Heart right ventricle (tissue), 16 donors: ENCODE measurements at regions not wholly inside any gene's neighbourhood (a gene's known extent, or its start where the extent isn't known, plus 50 kb on each side); places are given as distances from the start of the nearest gene placed in this dataset.

Experiments
- ATAC-seq, 8 donors: fragments of 200-7000 bp; cut with Tn5 transposase; one replicate each; pipeline ENCODE4 v1.9.1; 2020; ENCODE audit warnings: mild to moderate bottlenecking in 8 of 8, moderate library complexity in 8 of 8, moderate number of reproducible peaks in 1 of 8
- DNase-seq, 2 donors: peaks; one replicate each; pipeline ENCODE4 v3.0.0-alpha.2; 2020
- H3K27ac ChIP-seq, 10 donors: fragments of 200-600 bp; sonication (generic) in 2 of 10; one replicate each; pipeline versions ENCODE4 v1.5.0 to v1.8.0; 2020 to 2022; ENCODE audit warnings: mild to moderate bottlenecking in 3 of 10
- H3K27me3 ChIP-seq, 7 donors: fragments of 200-600 bp; one replicate each; pipeline ENCODE4 v1.8.0; 2021 to 2022; ENCODE audit warnings: mild to moderate bottlenecking in 2 of 7
- H3K36me3 ChIP-seq, 9 donors: fragments of 200-600 bp; sonication (generic) in 1 of 9; one replicate each; pipeline versions ENCODE4 v1.5.0 to v1.8.0; 2020 to 2022; ENCODE audit warnings: mild to moderate bottlenecking in 2 of 9
- H3K4me1 ChIP-seq, 9 donors: fragments of 200-600 bp; sonication (generic) in 1 of 9; one replicate each; pipeline versions ENCODE4 v1.5.0 to v1.8.0; 2020 to 2022; ENCODE audit warnings: mild to moderate bottlenecking in 4 of 9
- H3K4me3 ChIP-seq, 10 donors: fragments of 200-600 bp; sonication (generic) in 2 of 10; one replicate each; pipeline versions ENCODE4 v1.5.0 to v1.8.0; 2020 to 2022; ENCODE audit warnings: mild to moderate bottlenecking in 7 of 10, moderate library complexity in 2 of 10
- H3K9me3 ChIP-seq, 11 donors: fragments of 200-600 bp in 10 of 11; sonication (generic) in 2 of 11; one replicate each; pipeline versions ENCODE4 v1.5.0 to v1.8.0; 2013 to 2022; ENCODE audit warnings: mild to moderate bottlenecking in 2 of 11, control low read depth in 1 of 11, moderate library complexity in 1 of 11
- CTCF ChIP-seq, 9 donors: fragments of 200-600 bp; sonication (generic) in 2 of 9; IDR thresholded peaks; one replicate each; pipeline versions ENCODE4 v1.5.0 to v1.8.0; 2021 to 2022; ENCODE audit warnings: antibody characterized with exemption in 9 of 9, mild to moderate bottlenecking in 5 of 9, moderate library complexity in 1 of 9
- WGBS, 2 donors: extraction: QIAGEN DNeasy Blood & Tissue Kit; methylation state at CpG; one replicate each; pipeline ENCODE4 v1.1.7; 2013; ENCODE audit warnings: inconsistent platforms in 1 of 2; 5-methylcytosine and 5-hydroxymethylcytosine counted together
- intact Hi-C, 10 donors: fragments of 100-400 bp; cut with DNase I; formaldehyde crosslinking; loops; one replicate each; pipeline versions ENCODE4 v1.11.1 to v1.14.2; 2022
- donor health status: Arrhythmogenic right ventricular cardiomyopathy.
- donor health status: ischemic (EF 13 %, LVEDD 7.1; RV severe dilation, severe dysfunction).
- donor health status: healthy with polysubstance abuse.
- donor health status: DM: no; HTN: yes; CAD: no.
- donor health status: DM: no; HTN: no; CAD: no.
- donor health status: ischemic (EF 25% LVEDD 6.9; RV normal size, moderate dysfunction).
- donor health status: ischemic (EF 25% LVEDD 5.7; RV mildly dilated, moderate dysfunction).
- donor health status: healthy.
- donor health status: DM: yes; HTN: yes; CAD: no.
- donor health status: Ischemic cardiomyopathy.
- donor health status: ischemic (EF 35%, LVEDD 5.7; RV mildly dilated, moderate dysfunction).
- donor health status: nonischemic (EF 11% LVEDD 7.7; RV severe dilation, severe dysfunction).
- donor health status: DM: yes; HTN: yes; CAD: no.
- donor health status: PGD.
- donor health status: ischemic (EF 29% LVEDD 5.4; RV normal size, mild dysfunction).
- donor health status: nonischemic (EF 23%, LVEDD 6.1; RV moderate dilation, normal function).

- Histone ChIP-seq H3K36me3 (no peaks in the 10 kb centered on the region), H3K4me3 (no peak overlapping the region), H3K9me3 (no peaks in the 10 kb centered on the region), H3K27ac (no peak overlapping the region), H3K27me3 (peaks cover 0 to 10% (median 0%) of the 10 kb centered on the region in 7 donors), H3K4me1 (peaks cover 0 to 14% (median 7%) of the 10 kb centered on the region in 9 donors)
- intact Hi-C loops: no loop called here
- DNase-seq (no peak), ATAC-seq (no peak)
- 93 to 97% methylated on average over 2 of the region's 2 CpGs for WGBS, 2 donors
- no peak for TF ChIP-seq CTCF (IDR thresholded peaks at IDR 0.05)
These were observed 78.8 kb upstream of the BZW1 start for GRCh38 chr2:200732866-200733265.

DNA sequence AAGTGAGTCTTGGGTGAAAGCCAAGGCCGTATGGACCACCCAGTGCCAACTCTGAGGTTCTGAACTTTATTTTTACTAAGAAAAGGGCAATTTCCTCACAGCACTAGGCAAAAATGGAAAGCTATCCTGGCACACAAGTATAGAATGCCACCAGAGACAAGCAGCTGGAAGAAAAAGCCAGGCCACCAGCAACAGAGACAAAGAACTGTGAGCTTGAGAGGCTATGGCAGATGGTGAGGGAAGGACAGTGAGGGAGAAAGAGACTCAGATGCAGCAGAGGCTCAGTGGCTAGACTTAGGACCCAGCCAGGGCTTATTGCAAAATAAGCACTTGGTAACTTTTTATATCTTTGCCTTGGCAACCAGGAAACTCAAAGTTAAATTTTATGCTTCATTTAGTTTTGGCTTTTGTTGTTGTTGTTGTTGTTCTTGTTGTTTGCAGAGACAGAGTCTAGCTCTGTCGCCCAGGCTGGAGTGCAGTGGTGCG, 78.0 kb upstream of the BZW1 start:
- no peak overlapping the region for H3K4me3 ChIP-seq
- no peaks in the 10 kb centered on the region for H3K9me3 ChIP-seq
- H3K27ac ChIP-seq: no peak overlapping the region
- DNase-seq (no peak), ATAC-seq (no peak)
- TF ChIP-seq CTCF (IDR thresholded peaks at IDR 0.05): no peak
- H3K36me3 ChIP-seq: no peaks in the 10 kb centered on the region
- WGBS, 2 donors: 78 to 79% methylated on average over 3 of the region's 3 CpGs
- peaks cover 0 to 4% (median 0%) of the 10 kb centered on the region in 7 donors for H3K27me3 ChIP-seq
- H3K4me1 ChIP-seq: peaks cover 0 to 14% (median 7%) of the 10 kb centered on the region in 9 donors
- intact Hi-C loops: no loop called here

DNA sequence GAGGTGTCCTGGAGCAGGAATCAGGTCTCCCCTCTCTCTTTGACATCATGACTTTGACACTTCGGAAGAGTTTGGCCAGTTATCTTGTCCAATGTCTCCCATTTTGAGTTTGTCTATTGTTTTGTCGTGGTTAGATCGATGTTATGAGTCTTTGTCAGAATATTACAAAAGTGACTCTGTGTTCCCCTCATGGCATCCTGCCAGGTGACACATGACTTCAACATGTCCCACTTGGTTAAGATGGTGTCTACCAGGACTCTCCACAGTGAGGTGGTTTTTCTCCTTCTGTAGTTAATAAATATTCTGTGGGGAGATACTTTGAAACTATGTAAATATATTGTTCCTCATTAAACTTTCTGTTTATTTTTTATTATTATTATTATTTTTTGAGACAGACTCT, 76.6 kb upstream of the BZW1 start:
- peaks cover 0 to 14% (median 7%) of the 10 kb centered on the region in 9 donors for H3K4me1 ChIP-seq
- H3K27ac ChIP-seq: no peak overlapping the region
- H3K9me3 ChIP-seq: no peaks in the 10 kb centered on the region
- H3K36me3 ChIP-seq: no peaks in the 10 kb centered on the region
- no peaks in the 10 kb centered on the region for H3K27me3 ChIP-seq
- WGBS, 2 donors: 72 to 80% methylated on average over 3 of the region's 3 CpGs
- ATAC-seq (no peak), DNase-seq (no peak)
- TF ChIP-seq CTCF (IDR thresholded peaks at IDR 0.05): no peak
- intact Hi-C loops: no loop called here
- no peak overlapping the region for H3K4me3 ChIP-seq

DNA sequence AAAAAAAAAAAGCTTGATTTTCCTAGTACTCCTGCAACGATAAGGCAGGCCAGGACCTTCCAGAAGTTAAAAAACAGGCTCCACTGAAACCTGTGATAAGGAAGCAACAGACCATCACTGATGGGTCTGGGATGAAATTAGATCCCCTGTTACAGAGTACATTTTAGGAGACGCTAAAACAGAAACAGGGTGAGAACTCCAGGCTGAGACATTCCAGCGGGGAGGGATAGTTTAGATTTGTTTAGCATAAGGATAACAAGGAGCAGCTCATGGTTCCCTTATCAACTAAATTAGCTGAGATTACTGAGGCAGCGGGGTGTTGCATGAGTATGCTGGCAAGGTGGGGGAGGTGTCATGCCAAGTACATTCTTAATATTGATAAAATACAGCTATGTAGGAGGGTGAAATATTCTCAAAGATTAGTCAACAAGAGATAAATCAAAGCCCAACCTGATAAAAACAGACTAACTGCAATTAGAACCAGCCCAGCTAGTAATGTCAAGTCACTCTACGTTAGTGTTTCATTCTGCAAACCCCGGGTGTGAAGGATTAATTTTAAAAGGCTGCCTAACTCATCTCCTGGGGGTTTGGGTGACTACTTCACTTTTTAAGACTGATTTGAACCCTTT, 75.0 kb upstream of the BZW1 start:
- no peak overlapping the region for H3K4me3 ChIP-seq
- H3K27me3 ChIP-seq: no peaks in the 10 kb centered on the region
- H3K4me1 ChIP-seq: peaks cover 6 to 28% (median 13%) of the 10 kb centered on the region in 9 donors
- no peak for DNase-seq
- TF ChIP-seq CTCF (IDR thresholded peaks at IDR 0.05): no peak
- 23 to 28% methylated on average over 6 of the region's 6 CpGs for WGBS, 2 donors
- intact Hi-C loops: no loop called here
- no peak overlapping the region for H3K27ac ChIP-seq
- no peak for ATAC-seq
- H3K36me3 ChIP-seq: no peaks in the 10 kb centered on the region
- H3K9me3 ChIP-seq: no peaks in the 10 kb centered on the region
